ENCODE measurements at regions not wholly inside any gene's neighbourhood (a gene's known extent, or its start where the extent isn't known, plus 50 kb on each side); places are given as distances from the start of the nearest gene placed in this dataset.

- TF ChIP-seq ZFP3 (CRISPR knock-in tag; IDR thresholded peaks at IDR 0.05) (no peak), CREB5 (CRISPR knock-in tag; IDR thresholded peaks at IDR 0.05; ENCODE audit: low read depth) (no peak), RARB (CRISPR knock-in tag; IDR thresholded peaks at IDR 0.05) (no peak), ARNTL (CRISPR knock-in tag; IDR thresholded peaks at IDR 0.05; ENCODE audit: borderline replicate concordance, low read depth) (no peak), PATZ1 (CRISPR knock-in tag; IDR thresholded peaks at IDR 0.05; ENCODE audit: borderline replicate concordance) (no peak), BACH2 (CRISPR knock-in tag; IDR thresholded peaks at IDR 0.05; ENCODE audit: borderline replicate concordance) (no peak), TSHZ2 (CRISPR knock-in tag; IDR thresholded peaks at IDR 0.05) (no peak), PPARA (CRISPR knock-in tag; IDR thresholded peaks at IDR 0.05; ENCODE audit: borderline replicate concordance) (no peak), CSDC2 (CRISPR knock-in tag; IDR thresholded peaks at IDR 0.05) (no peak), ZNF565 (CRISPR knock-in tag; conservative IDR thresholded peaks at IDR 0.05; ENCODE audit: low read depth) (no peak), SNAI2 (CRISPR knock-in tag; IDR thresholded peaks at IDR 0.05) (no peak), ZFP30 (CRISPR knock-in tag; IDR thresholded peaks at IDR 0.05) (no peak), ZNF70 (CRISPR knock-in tag; IDR thresholded peaks at IDR 0.05) (no peak)
Observed at GRCh38 chrX:110414273-110414672, 55.6 kb downstream of the RTL9 start.
